ENCODE measurements at regions not wholly inside any gene's neighbourhood (a gene's known extent, or its start where the extent isn't known, plus 50 kb on each side); places are given as distances from the start of the nearest gene placed in this dataset.

- no peak for TF ChIP-seq CTCF (IDR thresholded peaks at IDR 0.05)
- no peak for TF ChIP-seq POLR2AphosphoS5 (IDR thresholded peaks at IDR 0.05)
- TF ChIP-seq EP300 (IDR thresholded peaks at IDR 0.05; ENCODE audit: low read depth) = no peak
Observed at GRCh38 chr4:58175024-58175423, 1064.8 kb upstream of the IGFBP7 start.

Measured in transverse colon (tissue), 4 donors.